Stomach (tissue), 8 donors: ENCODE measurements at regions not wholly inside any gene's neighbourhood (a gene's known extent, or its start where the extent isn't known, plus 50 kb on each side); places are given as distances from the start of the nearest gene placed in this dataset.

Experiments
- DNase-seq, 2 donors: peaks; one replicate each; pipeline versions ENCODE4 v3.0.0 to v3.0.0-alpha.2; 2013 to 2019
- H3K27ac ChIP-seq, 5 donors: fragments of 200-600 bp in 4 of 5; sonication (generic) in 4 of 5; one replicate each; pipeline ENCODE4 v1.5.1; 2013 to 2019; ENCODE audit warnings: mild to moderate bottlenecking in 1 of 5, moderate library complexity in 1 of 5
- H3K27me3 ChIP-seq, 3 donors: fragments of 200-600 bp; sonication (generic); one replicate each; pipeline ENCODE4 v1.5.1; 2017 to 2019; ENCODE audit warnings: mixed run types in 1 of 3
- H3K36me3 ChIP-seq, 4 donors: fragments of 200-600 bp; sonication (generic); 1 replicate in 3 of 4; 2 replicates in 1 of 4; pipeline ENCODE4 v1.5.1; 2016 to 2019
- H3K4me1 ChIP-seq, 4 donors: fragments of 200-600 bp; sonication (generic); one replicate each; pipeline ENCODE4 v1.5.1; 2016 to 2019
- H3K4me3 ChIP-seq, 4 donors: fragments of 200-600 bp; sonication (generic) in 3 of 4; one replicate each; pipeline ENCODE4 v1.5.1; 2016 to 2019; ENCODE audit warnings: mild to moderate bottlenecking in 1 of 4
- H3K9me3 ChIP-seq, 4 donors: fragments of 200-600 bp; sonication (generic); one replicate each; pipeline ENCODE4 v1.5.1; 2016 to 2019
- CTCF ChIP-seq, 7 experiments: fragments of 450-650 bp in 4 of 7; fragments of 200-600 bp in 3 of 7; sonication (generic) in 3 of 7; IDR thresholded peaks; one replicate each; pipeline ENCODE4 v1.5.1; 2016 to 2019; ENCODE audit warnings: antibody characterized with exemption in 7 of 7, control low read depth in 2 of 7, mild to moderate bottlenecking in 1 of 7
- EP300 ChIP-seq: sonication (generic); formaldehyde crosslinking; IDR thresholded peaks from one replicate; pipeline ENCODE4 v1.6.1; 2017; ENCODE audit warnings: antibody characterized with exemption
- POLR2A ChIP-seq, 4 donors: fragments of 450-650 bp; IDR thresholded peaks; one replicate each; pipeline ENCODE4 v1.6.1; 2016; ENCODE audit warnings: antibody characterized with exemption in 4 of 4, control low read depth in 2 of 4, mild to moderate bottlenecking in 1 of 4, moderate library complexity in 1 of 4
- POLR2AphosphoS5 ChIP-seq, 3 donors: sonication (generic); formaldehyde crosslinking; IDR thresholded peaks; one replicate each; pipeline ENCODE4 v1.6.1; 2016; ENCODE audit warnings: antibody characterized with exemption in 3 of 3
- WGBS, 5 donors: extraction: QIAGEN DNeasy Blood & Tissue Kit in 3 of 5; methylation state at CpG; one replicate each; pipeline versions ENCODE4 v1.1.5 to v1.1.7; 2013 to 2018; 5-methylcytosine and 5-hydroxymethylcytosine counted together
- intact Hi-C: fragments of 100-400 bp; cut with DNase I; formaldehyde crosslinking; loops from one replicate; pipeline ENCODE4 v1.15.1; 2023; ENCODE audit warnings: low total_unique reads
- donor health status: healthy with polysubstance abuse.
- donor health status: Bipolar disorder and iron deficiency.
- donor health status: healthy.

DNA sequence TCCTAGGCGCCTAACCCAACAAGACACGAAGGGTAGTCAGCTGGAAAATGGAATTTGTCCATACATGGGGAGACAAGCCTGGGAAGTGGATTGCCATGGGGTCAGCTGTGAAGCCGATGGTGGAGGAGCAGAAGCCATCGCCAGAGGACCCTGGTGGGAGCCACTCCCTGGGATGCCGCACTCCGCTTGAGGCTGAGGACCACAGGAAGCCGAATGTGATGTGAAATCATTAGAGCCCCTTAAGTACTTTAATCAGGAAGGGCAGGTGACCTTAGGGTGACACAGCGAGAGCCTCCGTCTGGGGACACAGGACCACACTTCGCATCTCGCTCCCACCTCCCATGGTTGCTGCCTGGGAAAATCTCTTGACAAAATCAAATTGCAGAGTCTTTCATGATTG is 614.6 kb upstream of the MGMT start:
- DNase-seq: no peak
- intact Hi-C loops: no loop called here
- peak overlapping the region in 1 of 5 donors; percentile 38 for H3K27ac ChIP-seq
- 88 to 97% (median 95%) methylated on average over 11 of the region's 11 CpGs for WGBS, 5 donors
- H3K27me3 ChIP-seq: no peaks in the 10 kb centered on the region
- no peaks in the 10 kb centered on the region for H3K9me3 ChIP-seq
- no peak for TF ChIP-seq POLR2A (IDR thresholded peaks at IDR 0.05)
- TF ChIP-seq EP300: no peak
- TF ChIP-seq POLR2AphosphoS5 (IDR thresholded peaks at IDR 0.05): no peak
- TF ChIP-seq CTCF (IDR thresholded peaks at IDR 0.05): no peak
- H3K36me3 ChIP-seq: no peaks in the 10 kb centered on the region
- peaks cover 8 to 23% (median 18%) of the 10 kb centered on the region in 4 donors for H3K4me1 ChIP-seq
- no peak overlapping the region for H3K4me3 ChIP-seq

DNA sequence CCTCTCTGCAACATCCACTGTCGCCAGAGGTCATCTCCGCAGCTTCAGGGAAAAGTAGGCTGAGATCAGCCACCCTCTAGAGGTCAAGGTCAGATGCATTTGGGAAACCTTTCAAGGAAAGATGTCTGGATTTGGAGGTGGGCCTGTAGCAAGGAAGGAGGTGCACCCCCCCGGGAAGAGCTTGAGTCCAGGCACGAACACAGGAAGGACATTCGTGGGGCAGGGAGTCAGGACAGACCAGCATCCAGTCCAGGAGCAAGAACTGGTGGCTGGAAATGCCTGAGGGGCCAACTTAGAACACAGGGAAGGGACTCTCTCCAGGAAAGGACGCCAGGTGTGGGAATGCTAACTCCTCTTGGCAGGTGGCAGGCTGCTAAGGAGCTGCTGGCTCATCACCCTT is 614.1 kb upstream of the MGMT start:
- Histone ChIP-seq H3K36me3 (no peaks in the 10 kb centered on the region), H3K27ac (no peak overlapping the region), H3K4me3 (no peak overlapping the region), H3K27me3 (no peaks in the 10 kb centered on the region), H3K9me3 (no peaks in the 10 kb centered on the region), H3K4me1 (peaks cover 8 to 23% (median 18%) of the 10 kb centered on the region in 4 donors)
- TF ChIP-seq POLR2AphosphoS5 (IDR thresholded peaks at IDR 0.05) (no peak), POLR2A (IDR thresholded peaks at IDR 0.05) (no peak), CTCF (IDR thresholded peaks at IDR 0.05) (no peak), EP300 (no peak)
- intact Hi-C loops: no loop called here
- no peak for DNase-seq
- 81 to 92% (median 91%) methylated on average over 6 of the region's 6 CpGs for WGBS, 5 donors

GRCh38 chr10:128853537-128853936 is 613.5 kb upstream of the MGMT start:
- no peaks in the 10 kb centered on the region for H3K27me3 ChIP-seq
- DNase-seq: no peak
- intact Hi-C loops: no loop called here
- H3K27ac ChIP-seq: no peak overlapping the region
- H3K4me1 ChIP-seq: peaks cover 8 to 24% (median 19%) of the 10 kb centered on the region in 4 donors
- no peaks in the 10 kb centered on the region for H3K9me3 ChIP-seq
- 85 to 90% (median 89%) methylated on average over 8 of the region's 8 CpGs for WGBS, 5 donors
- TF ChIP-seq POLR2AphosphoS5 (IDR thresholded peaks at IDR 0.05): no peak
- no peak for TF ChIP-seq POLR2A (IDR thresholded peaks at IDR 0.05)
- TF ChIP-seq CTCF (IDR thresholded peaks at IDR 0.05): no peak
- no peak overlapping the region for H3K4me3 ChIP-seq
- H3K36me3 ChIP-seq: no peaks in the 10 kb centered on the region

DNA sequence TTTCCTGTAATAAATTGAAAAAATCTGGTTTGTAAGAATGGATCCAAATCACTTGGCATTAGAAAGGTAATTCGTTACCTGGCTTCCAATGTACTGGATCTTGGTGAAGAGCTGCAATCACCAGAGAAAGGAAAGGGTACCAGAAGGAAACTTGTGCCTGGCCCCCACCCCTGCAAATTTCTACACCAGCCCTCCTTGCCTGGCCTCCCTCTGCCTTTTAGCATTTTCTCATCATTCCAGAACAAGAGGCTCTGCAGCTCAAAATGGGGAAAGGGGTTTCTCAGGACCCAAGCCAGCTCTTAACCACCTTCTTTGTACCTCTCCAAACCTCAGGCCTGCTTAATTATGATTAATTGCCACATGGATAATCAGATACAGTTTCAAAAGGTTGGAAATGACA is 612.8 kb upstream of the MGMT start:
- WGBS, 5 donors: 84 to 94% (median 88%) methylated on average over 1 of the region's 1 CpG
- peaks cover 8 to 31% (median 23%) of the 10 kb centered on the region in 4 donors for H3K4me1 ChIP-seq
- no peaks in the 10 kb centered on the region for H3K36me3 ChIP-seq
- H3K4me3 ChIP-seq: no peak overlapping the region
- TF ChIP-seq EP300: no peak
- TF ChIP-seq CTCF (IDR thresholded peaks at IDR 0.05): no peak
- TF ChIP-seq POLR2AphosphoS5 (IDR thresholded peaks at IDR 0.05): no peak
- no peak for TF ChIP-seq POLR2A (IDR thresholded peaks at IDR 0.05)
- no peaks in the 10 kb centered on the region for H3K27me3 ChIP-seq
- H3K27ac ChIP-seq: peak overlapping the region in 2 of 5 donors; percentile 29 to 34
- intact Hi-C loops: no loop called here
- H3K9me3 ChIP-seq: no peaks in the 10 kb centered on the region
- no peak for DNase-seq
